ENCODE measurements at regions not wholly inside any gene's neighbourhood (a gene's known extent, or its start where the extent isn't known, plus 50 kb on each side); places are given as distances from the start of the nearest gene placed in this dataset.
A peak's percentile ranks its signal among the peaks of the same experiment; 100 is the strongest.

- no peak overlapping the region for H3K4me3 Mint-ChIP-seq (ENCODE audit: unreplicated experiment)
- peaks cover 5% of the 10 kb centered on the region for H3K9me3 Mint-ChIP-seq (ENCODE audit: low read depth)
- no peak for DNase-seq (ENCODE audit: low spot score)
- H3K4me1 Mint-ChIP-seq (ENCODE audit: low read depth), result peaks cover 12% of the 10 kb centered on the region
- peaks cover 1% of the 10 kb centered on the region for H3K36me3 Mint-ChIP-seq (ENCODE audit: low read depth)
- H3K27me3 Mint-ChIP-seq (ENCODE audit: low read depth), result peaks cover 7% of the 10 kb centered on the region
- no peak for TF ChIP-seq CTCF (IDR thresholded peaks at IDR 0.05)
- H3K27ac Mint-ChIP-seq (ENCODE audit: unreplicated experiment), result no peak overlapping the region
Measured at GRCh38 chr14:71290301-71290700, 383.0 kb downstream of the PCNX1 start.

- peaks cover 7% of the 10 kb centered on the region for H3K27me3 Mint-ChIP-seq (ENCODE audit: low read depth)
- peaks cover 12% of the 10 kb centered on the region for H3K4me1 Mint-ChIP-seq (ENCODE audit: low read depth)
- no peak overlapping the region for H3K4me3 Mint-ChIP-seq (ENCODE audit: unreplicated experiment)
- no peak for TF ChIP-seq CTCF (IDR thresholded peaks at IDR 0.05)
- H3K9me3 Mint-ChIP-seq (ENCODE audit: low read depth), result peaks cover 2% of the 10 kb centered on the region
- no peaks in the 10 kb centered on the region for H3K36me3 Mint-ChIP-seq (ENCODE audit: low read depth)
- no peak for DNase-seq (ENCODE audit: low spot score)
- H3K27ac Mint-ChIP-seq (ENCODE audit: unreplicated experiment), result peak overlapping the region; percentile 83
Measured at GRCh38 chr14:71290960-71291466, 383.8 kb downstream of the PCNX1 start.

- H3K9me3 Mint-ChIP-seq (ENCODE audit: low read depth), result no peaks in the 10 kb centered on the region
- H3K27ac Mint-ChIP-seq (ENCODE audit: unreplicated experiment), result no peak overlapping the region
- no peak for DNase-seq (ENCODE audit: low spot score)
- no peaks in the 10 kb centered on the region for H3K27me3 Mint-ChIP-seq (ENCODE audit: low read depth)
- TF ChIP-seq CTCF (IDR thresholded peaks at IDR 0.05), result no peak
- no peaks in the 10 kb centered on the region for H3K36me3 Mint-ChIP-seq (ENCODE audit: low read depth)
- peaks cover 4% of the 10 kb centered on the region for H3K4me1 Mint-ChIP-seq (ENCODE audit: low read depth)
- no peak overlapping the region for H3K4me3 Mint-ChIP-seq (ENCODE audit: unreplicated experiment)
Measured at GRCh38 chr14:71296184-71296583, 388.9 kb downstream of the PCNX1 start.

GRCh38 chr14:71300566-71301330 lies 393.5 kb downstream of the PCNX1 start:
- Mint-ChIP-seq H3K4me3 (ENCODE audit: unreplicated experiment) (no peak overlapping the region), H3K9me3 (ENCODE audit: low read depth) (peaks cover 12% of the 10 kb centered on the region), H3K27ac (ENCODE audit: unreplicated experiment) (no peak overlapping the region), H3K36me3 (ENCODE audit: low read depth) (peaks cover 11% of the 10 kb centered on the region), H3K4me1 (ENCODE audit: low read depth) (no peaks in the 10 kb centered on the region), H3K27me3 (ENCODE audit: low read depth) (no peaks in the 10 kb centered on the region)
- DNase-seq (ENCODE audit: low spot score), result no peak
- no peak for TF ChIP-seq CTCF (IDR thresholded peaks at IDR 0.05)

- Mint-ChIP-seq H3K9me3 (ENCODE audit: low read depth) (peaks cover 15% of the 10 kb centered on the region), H3K4me1 (ENCODE audit: low read depth) (no peaks in the 10 kb centered on the region), H3K4me3 (ENCODE audit: unreplicated experiment) (no peak overlapping the region), H3K27me3 (ENCODE audit: low read depth) (no peaks in the 10 kb centered on the region), H3K27ac (ENCODE audit: unreplicated experiment) (no peak overlapping the region), H3K36me3 (ENCODE audit: low read depth) (peaks cover 12% of the 10 kb centered on the region)
- DNase-seq (ENCODE audit: low spot score), result no peak
- TF ChIP-seq CTCF (IDR thresholded peaks at IDR 0.05), result no peak
Measured at GRCh38 chr14:71301611-71302010, 394.4 kb downstream of the PCNX1 start.
